ENCODE measurements at regions not wholly inside any gene's neighbourhood (a gene's known extent, or its start where the extent isn't known, plus 50 kb on each side); places are given as distances from the start of the nearest gene placed in this dataset.

DNA sequence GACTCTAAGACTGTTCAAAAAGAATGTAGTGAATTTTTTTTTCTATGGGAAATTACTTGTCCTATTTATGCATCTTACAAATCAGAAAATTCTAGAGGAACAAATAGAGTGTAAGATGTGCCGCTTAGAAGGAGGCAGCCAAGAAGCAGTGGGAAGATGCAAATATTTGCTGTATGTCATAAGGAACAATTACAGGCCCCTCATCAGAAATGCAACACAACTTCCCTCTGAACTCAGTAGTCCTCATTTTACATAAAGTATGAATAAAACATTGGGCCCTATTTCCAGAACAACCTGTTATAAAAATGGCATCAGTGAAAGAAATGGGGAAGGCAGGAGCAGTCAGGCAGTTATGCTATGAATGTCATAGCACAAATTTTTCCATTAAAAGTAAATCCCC, 50.7 kb upstream of the SCG2 start:
- DNase-seq (ENCODE audit: low spot score) = no peak
- Histone ChIP-seq H3K9me2 (replicated peaks; ENCODE audit: insufficient read depth) (no peaks in the 10 kb centered on the region), H4K20me1 (ENCODE audit: insufficient read depth, poor library complexity, severe bottlenecking) (no peaks in the 10 kb centered on the region), H3K27ac (no peak overlapping the region), H3K4me3 (no peak overlapping the region), H3K9me3 (ENCODE audit: low read depth) (no peaks in the 10 kb centered on the region), H3K27me3 (no peaks in the 10 kb centered on the region), H3K79me2 (no peaks in the 10 kb centered on the region), H3K36me3 (replicated peaks; ENCODE audit: insufficient read depth, low read depth) (no peaks in the 10 kb centered on the region), H3K4me2 (no peak overlapping the region), H2AFZ (no peak overlapping the region), H3K4me1 (ENCODE audit: insufficient read depth) (no peaks in the 10 kb centered on the region)
- WGBS (ENCODE audit: low lambda C conversion rate, missing lambda C conversion rate) = 100% methylated on average over 1 of the region's 1 CpG
- TF ChIP-seq, protein P1, sequence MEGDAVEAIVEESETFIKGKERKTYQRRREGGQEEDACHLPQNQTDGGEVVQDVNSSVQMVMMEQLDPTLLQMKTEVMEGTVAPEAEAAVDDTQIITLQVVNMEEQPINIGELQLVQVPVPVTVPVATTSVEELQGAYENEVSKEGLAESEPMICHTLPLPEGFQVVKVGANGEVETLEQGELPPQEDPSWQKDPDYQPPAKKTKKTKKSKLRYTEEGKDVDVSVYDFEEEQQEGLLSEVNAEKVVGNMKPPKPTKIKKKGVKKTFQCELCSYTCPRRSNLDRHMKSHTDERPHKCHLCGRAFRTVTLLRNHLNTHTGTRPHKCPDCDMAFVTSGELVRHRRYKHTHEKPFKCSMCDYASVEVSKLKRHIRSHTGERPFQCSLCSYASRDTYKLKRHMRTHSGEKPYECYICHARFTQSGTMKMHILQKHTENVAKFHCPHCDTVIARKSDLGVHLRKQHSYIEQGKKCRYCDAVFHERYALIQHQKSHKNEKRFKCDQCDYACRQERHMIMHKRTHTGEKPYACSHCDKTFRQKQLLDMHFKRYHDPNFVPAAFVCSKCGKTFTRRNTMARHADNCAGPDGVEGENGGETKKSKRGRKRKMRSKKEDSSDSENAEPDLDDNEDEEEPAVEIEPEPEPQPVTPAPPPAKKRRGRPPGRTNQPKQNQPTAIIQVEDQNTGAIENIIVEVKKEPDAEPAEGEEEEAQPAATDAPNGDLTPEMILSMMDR (IDR thresholded peaks at IDR 0.05; ENCODE audit: poor library complexity) = no peak
- TF ChIP-seq EZH2phosphoT487 (IDR thresholded peaks at IDR 0.05; ENCODE audit: low read depth, severe bottlenecking, unreplicated experiment) = no peak
- TF ChIP-seq EZH2 (IDR thresholded peaks at IDR 0.05; ENCODE audit: borderline replicate concordance) = no peak

- Histone ChIP-seq H3K36me3 (replicated peaks; ENCODE audit: insufficient read depth, low read depth) (no peaks in the 10 kb centered on the region), H3K27ac (no peak overlapping the region), H3K27me3 (no peaks in the 10 kb centered on the region), H3K4me2 (no peak overlapping the region), H3K4me3 (no peak overlapping the region), H3K9me3 (ENCODE audit: low read depth) (no peaks in the 10 kb centered on the region), H2AFZ (no peak overlapping the region), H3K4me1 (ENCODE audit: insufficient read depth) (no peaks in the 10 kb centered on the region), H3K79me2 (no peaks in the 10 kb centered on the region), H3K9me2 (replicated peaks; ENCODE audit: insufficient read depth) (no peaks in the 10 kb centered on the region), H4K20me1 (ENCODE audit: insufficient read depth, poor library complexity, severe bottlenecking) (no peaks in the 10 kb centered on the region)
- TF ChIP-seq, protein P1 (IDR thresholded peaks at IDR 0.05; ENCODE audit: poor library complexity) = no peak
- no peak for TF ChIP-seq EZH2 (IDR thresholded peaks at IDR 0.05; ENCODE audit: borderline replicate concordance)
- TF ChIP-seq EZH2phosphoT487 (IDR thresholded peaks at IDR 0.05; ENCODE audit: low read depth, severe bottlenecking, unreplicated experiment) = no peak
- WGBS (ENCODE audit: low lambda C conversion rate, missing lambda C conversion rate) = 91% methylated on average over 1 of the region's 1 CpG
- no peak for DNase-seq (ENCODE audit: low spot score)
Measured at GRCh38 chr2:223652122-223652521, 50.0 kb upstream of the SCG2 start.
